Left cardiac atrium (tissue), 4 donors: ENCODE measurements at regions not wholly inside any gene's neighbourhood (a gene's known extent, or its start where the extent isn't known, plus 50 kb on each side); places are given as distances from the start of the nearest gene placed in this dataset.
A peak's percentile ranks its signal among the peaks of the same experiment; 100 is the strongest.

Source experiments
- ATAC-seq, 2 donors: fragments of 200-7000 bp; cut with Tn5 transposase; one replicate each; pipeline ENCODE4 v1.9.1; 2020; ENCODE audit warnings: mild to moderate bottlenecking in 2 of 2, moderate library complexity in 2 of 2
- DNase-seq: peaks from one replicate; pipeline ENCODE4 v3.0.0-alpha.2; 2020
- intact Hi-C, 2 donors: fragments of 100-400 bp; cut with DNase I; formaldehyde crosslinking; loops; one replicate each; pipeline versions ENCODE4 v1.14.1 to v1.15.1; 2022 to 2023
- donor health status: DM: no; HTN: yes; CAD: no.
- donor health status: DM: no; HTN: yes; CAD: no; lungs with severe emphysema.
- donor health status: DM: yes; HTN: yes; CAD: no.
- donor health status: Dilated cardiomyopathy.

GRCh38 chr6:132868057-132868456 lies 53.7 kb downstream of the RPS12 start:
- DNase-seq (no peak), ATAC-seq (no peak)
- intact Hi-C loops: no loop called here

GRCh38 chr6:132872923-132873322 lies 58.6 kb downstream of the RPS12 start:
- intact Hi-C loops: no loop called here
- DNase-seq: no peak
- ATAC-seq: no peak

- intact Hi-C loops: no loop called here
- no peak for ATAC-seq
- DNase-seq: no peak
These were observed 62.6 kb downstream of the RPS12 start for GRCh38 chr6:132877003-132877402.

DNA sequence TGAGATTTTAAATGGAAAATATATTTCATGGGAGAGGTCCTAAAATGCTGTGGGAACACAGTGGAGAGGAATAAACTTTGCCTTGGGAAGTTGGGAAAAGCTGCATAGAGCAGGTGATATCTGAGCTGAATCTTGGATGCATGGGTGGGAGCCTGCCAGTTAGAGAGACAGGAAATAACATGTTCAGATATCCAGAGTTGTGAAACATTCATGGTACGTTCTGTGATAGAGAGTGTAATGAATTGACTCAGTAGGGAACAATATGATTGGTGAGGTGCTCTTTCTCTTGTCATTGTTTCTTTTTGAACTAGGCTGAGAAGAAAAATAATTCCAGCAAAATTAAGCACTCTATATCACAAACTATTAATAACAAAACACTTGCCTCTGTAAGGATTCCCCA lies 72.8 kb downstream of the RPS12 start:
- ATAC-seq (no peak), DNase-seq (no peak)
- intact Hi-C loops: no loop called here

GRCh38 chr6:132888701-132889100 lies 74.3 kb downstream of the RPS12 start:
- DNase-seq (no peak), ATAC-seq (no peak)
- intact Hi-C loops: no loop called here

- DNase-seq: no peak
- no peak for ATAC-seq
- intact Hi-C loops: no loop called here
These were observed 78.8 kb downstream of the RPS12 start for GRCh38 chr6:132892929-132893771.

GRCh38 chr6:132893772-132894490 lies 79.6 kb downstream of the RPS12 start:
- intact Hi-C loops: no loop called here
- ATAC-seq (no peak), DNase-seq (no peak)

DNA sequence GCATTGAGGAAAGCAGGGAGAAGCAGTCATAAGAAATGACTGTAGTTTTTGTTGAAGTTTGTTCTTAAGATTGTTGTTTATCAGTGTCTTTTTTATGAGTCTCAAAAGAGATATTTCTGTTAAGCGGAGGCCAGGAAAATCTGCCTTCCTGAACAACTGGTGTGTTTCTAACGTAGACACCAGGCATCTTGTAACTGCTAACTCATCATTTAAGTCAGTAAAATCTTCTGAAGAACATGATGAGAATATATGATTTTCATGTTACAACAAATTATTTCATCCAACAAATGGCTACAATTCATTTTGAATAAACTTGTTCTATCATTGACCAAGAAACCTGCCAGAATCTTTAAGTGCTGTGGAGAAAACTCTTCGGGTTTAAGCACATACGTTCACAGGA lies 84.0 kb downstream of the RPS12 start:
- intact Hi-C loops: no loop called here
- DNase-seq: no peak
- ATAC-seq: no peak

DNA sequence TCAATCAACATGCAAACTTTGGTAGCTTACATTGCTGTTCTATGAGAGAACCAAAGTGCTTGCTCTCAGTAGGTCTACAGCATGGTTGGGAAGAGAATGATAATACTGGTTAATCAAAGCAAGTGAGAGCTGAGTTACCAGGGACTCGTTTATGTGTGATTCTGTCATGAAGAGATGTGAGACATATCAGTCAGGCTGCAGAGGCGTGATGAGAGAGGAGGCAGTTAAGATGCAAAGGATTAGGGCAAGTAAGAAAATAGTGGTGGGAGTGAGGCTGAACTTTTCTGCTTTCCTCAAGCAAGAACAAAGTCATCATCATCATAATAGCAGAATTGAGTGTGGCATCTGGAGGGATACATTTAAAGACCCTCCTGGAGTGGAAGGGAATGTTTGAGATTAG lies 86.5 kb downstream of the RPS12 start:
- intact Hi-C loops: no loop called here
- DNase-seq (no peak), ATAC-seq (no peak)

GRCh38 chr6:132902901-132903300 lies 88.5 kb downstream of the RPS12 start:
- DNase-seq (no peak), ATAC-seq (no peak)
- intact Hi-C loops: no loop called here

DNA sequence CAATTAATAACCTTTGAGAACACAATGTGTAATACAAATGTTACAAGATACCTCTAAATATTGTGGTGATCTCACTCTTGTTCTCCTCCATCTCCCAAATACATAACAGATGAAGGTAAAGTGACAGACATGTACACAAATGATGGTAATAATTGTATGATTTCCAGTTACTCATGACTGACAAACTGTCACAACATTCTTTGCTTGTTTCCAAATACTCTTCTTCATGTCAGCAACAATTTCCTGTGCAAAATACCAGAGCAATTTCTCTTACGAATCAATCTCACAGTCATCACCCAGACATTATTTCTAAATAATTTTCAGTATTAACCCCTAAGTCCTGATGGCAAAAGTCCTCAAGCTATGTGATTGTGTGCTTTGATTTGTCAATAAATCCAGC lies 92.9 kb downstream of the RPS12 start:
- no peak for ATAC-seq
- intact Hi-C loops: no loop called here
- no peak for DNase-seq

DNA sequence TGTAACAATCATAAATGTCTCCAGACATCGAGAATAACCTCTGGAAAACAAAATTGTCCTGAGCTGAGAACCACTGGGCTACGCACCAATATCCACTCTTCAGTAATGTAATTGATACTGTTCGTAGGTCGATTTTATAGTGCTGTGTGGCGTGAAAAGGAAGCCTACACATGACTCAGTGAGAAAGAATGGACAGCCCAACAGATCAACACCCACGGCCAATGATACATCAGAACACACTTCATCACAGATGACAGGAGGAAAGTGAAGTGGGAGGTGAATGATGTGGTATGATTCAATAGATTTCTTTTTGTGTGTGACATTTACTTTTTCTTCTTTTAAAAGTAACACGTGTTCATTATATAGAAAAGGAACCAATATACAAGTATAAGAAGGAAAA lies 93.5 kb downstream of the RPS12 start:
- DNase-seq: no peak
- no peak for ATAC-seq
- intact Hi-C loops: no loop called here

DNA sequence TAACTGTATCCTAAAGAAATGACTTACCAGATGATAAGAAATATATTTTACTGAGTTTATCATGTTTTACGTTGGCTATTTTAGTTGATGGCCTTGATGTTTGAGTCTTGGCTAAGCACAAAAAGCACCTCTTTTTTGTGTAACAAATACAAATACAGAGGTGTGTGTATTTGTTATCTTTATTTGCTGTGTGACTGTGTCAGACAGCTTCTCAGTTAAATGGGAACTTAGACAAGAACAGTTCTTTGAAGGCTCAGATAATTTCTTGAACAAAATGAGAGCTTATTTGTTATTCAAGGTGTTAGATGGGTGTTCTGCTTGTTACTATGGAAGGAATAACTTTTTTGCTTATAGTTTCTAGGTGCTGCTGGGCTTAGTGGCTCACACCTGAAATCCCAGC lies 95.4 kb downstream of the RPS12 start:
- intact Hi-C loops: no loop called here
- no peak for DNase-seq
- no peak for ATAC-seq

- no peak for ATAC-seq
- no peak for DNase-seq
- intact Hi-C loops: no loop called here
These were observed 96.4 kb downstream of the RPS12 start for GRCh38 chr6:132910759-132911158.

GRCh38 chr6:132919045-132919860 lies 104.9 kb downstream of the RPS12 start:
- peak; percentile 97 to 99 for ATAC-seq
- intact Hi-C loops: no loop called here
- DNase-seq: peak; percentile 77

DNA sequence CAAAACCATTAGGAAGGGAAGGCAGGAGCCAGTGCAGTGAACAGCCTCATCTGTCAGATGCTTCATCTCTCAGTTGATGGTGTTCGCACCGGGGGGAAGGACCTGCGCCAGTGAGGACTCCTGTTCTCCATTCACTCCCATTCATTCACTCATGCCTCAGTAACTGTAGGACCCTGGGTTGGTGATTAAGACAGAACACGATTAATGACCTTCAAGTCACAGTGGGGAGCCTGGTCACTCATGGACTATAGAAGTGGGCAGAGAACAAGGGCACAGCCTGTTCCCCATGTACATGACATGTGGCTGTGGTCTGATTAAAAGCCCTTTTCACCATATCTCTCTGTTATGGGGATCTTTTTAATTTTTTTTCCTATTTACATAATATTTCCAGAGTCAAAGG lies 113.3 kb downstream of the RPS12 start:
- DNase-seq (no peak), ATAC-seq (no peak)
- intact Hi-C loops: no loop called here

DNA sequence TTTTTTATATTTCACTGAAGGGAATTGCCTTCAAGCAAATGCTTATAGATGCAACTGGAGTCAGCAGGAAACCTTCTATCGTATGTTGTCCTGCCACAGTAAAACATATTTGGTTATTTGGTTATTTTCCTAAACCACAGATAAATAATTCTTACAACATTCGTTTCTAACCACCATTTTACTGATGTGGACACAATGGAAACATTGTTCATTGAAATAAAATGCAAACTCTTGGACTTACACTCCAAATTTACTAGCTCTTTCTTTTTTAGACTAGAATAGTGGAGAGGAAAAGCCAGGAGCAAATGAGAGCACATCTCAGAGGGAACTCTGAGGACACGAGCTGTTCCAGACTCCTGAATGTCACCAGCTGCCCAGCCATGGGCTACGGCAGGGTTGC lies 114.8 kb downstream of the RPS12 start:
- intact Hi-C loops: no loop called here
- DNase-seq: no peak
- no peak for ATAC-seq

DNA sequence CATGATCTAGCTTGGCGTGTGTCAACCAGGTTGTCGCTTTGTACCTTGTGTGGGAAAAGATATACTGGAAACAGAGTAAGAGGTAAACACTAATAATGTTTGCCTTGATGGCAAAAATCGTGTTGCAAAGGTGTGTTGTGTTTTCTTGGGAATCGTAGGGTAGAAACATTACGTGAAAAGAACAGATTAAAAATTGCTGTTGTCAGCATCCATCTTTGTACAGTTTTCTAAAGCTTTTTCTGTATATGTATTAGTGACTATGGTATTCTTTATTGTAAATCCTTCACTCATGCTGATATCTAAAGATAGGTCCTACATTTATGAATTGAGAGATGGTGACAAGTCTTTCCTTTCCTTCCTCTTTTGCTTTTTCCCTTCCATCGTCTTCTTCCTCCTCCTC lies 116.9 kb downstream of the RPS12 start:
- intact Hi-C loops: no loop called here
- DNase-seq (no peak), ATAC-seq (no peak)

- ATAC-seq (no peak), DNase-seq (no peak)
- intact Hi-C loops: no loop called here
These were observed 117.7 kb downstream of the RPS12 start for GRCh38 chr6:132931936-132932514.

DNA sequence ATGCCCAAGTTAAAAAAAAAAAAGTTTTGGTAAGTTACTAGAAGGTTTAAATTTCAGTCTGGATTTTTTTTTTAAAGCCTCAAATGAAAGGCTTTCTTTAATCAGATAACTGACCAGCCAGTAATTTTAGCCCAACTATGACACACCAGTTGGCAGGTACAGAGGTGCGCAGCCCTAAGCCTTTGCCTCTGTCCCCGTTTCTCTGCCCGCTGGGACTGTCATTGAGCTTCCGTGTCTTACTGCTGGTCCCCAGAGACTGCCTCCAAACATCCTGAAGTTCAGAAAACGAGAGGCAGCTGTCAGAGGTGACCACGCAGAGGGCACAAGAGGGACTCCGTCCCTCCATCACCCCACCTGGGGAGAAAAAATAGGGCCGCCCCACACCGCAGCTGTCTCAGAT lies 118.2 kb downstream of the RPS12 start:
- intact Hi-C loops: no loop called here
- ATAC-seq: no peak
- DNase-seq: no peak
